HAP-1 (cell line): ENCODE measurements at regions not wholly inside any gene's neighbourhood (a gene's known extent, or its start where the extent isn't known, plus 50 kb on each side); places are given as distances from the start of the nearest gene placed in this dataset.

Experiments
- DNase-seq, 2 experiments: peaks; one replicate each; pipeline ENCODE4 v3.0.0-alpha.2; 2016 to 2020; ENCODE audit warnings: low spot score in 2 of 2
- H3K27me3 ChIP-seq: fragments of 250-450 bp; sonication (Bioruptor Pico); 2 replicates; pipeline ENCODE4 v1.5.1; 2020; ENCODE audit warnings: low read depth, mild to moderate bottlenecking, moderate library complexity
- H3K36me3 ChIP-seq: fragments of 250-450 bp; sonication (Bioruptor Pico); replicated peaks from 2 replicates; pipeline ENCODE4 v1.5.1; 2020; ENCODE audit warnings: mild to moderate bottlenecking
- H3K4me1 ChIP-seq: fragments of 250-450 bp; sonication (Bioruptor Pico); 2 replicates; pipeline ENCODE4 v1.5.1; 2020; ENCODE audit warnings: mild to moderate bottlenecking
- H3K4me3 ChIP-seq: fragments of 250-450 bp; sonication (Bioruptor Pico); 2 replicates; pipeline ENCODE4 v1.5.1; 2020; ENCODE audit warnings: mild to moderate bottlenecking, moderate library complexity
- H3K9me3 ChIP-seq: fragments of 250-450 bp; sonication (Bioruptor Pico); 2 replicates; pipeline ENCODE4 v1.5.1; 2020; ENCODE audit warnings: mild to moderate bottlenecking, moderate library complexity
- in situ Hi-C: fragments of 300-500 bp; cut with MboI; formaldehyde crosslinking; loops from 3 replicates; pipeline ENCODE4 v1.14.3; 2020; ENCODE audit warnings: low sequenced_read_pairs, inconsistent platforms, mixed read lengths

- Histone ChIP-seq H3K9me3 (no peaks in the 10 kb centered on the region), H3K36me3 (no peaks in the 10 kb centered on the region), H3K27me3 (no peaks in the 10 kb centered on the region), H3K4me3 (no peak overlapping the region), H3K4me1 (no peaks in the 10 kb centered on the region)
- in situ Hi-C loops: no loop called here
- DNase-seq: no peak
These were observed 206.3 kb upstream of the KHDRBS2 start for GRCh38 chr6:62492192-62492822.

- H3K4me1 ChIP-seq: no peaks in the 10 kb centered on the region
- H3K9me3 ChIP-seq: no peaks in the 10 kb centered on the region
- H3K4me3 ChIP-seq: no peak overlapping the region
- DNase-seq: no peak
- H3K27me3 ChIP-seq: no peaks in the 10 kb centered on the region
- no peaks in the 10 kb centered on the region for H3K36me3 ChIP-seq
- in situ Hi-C loops: no loop called here
These were observed 194.5 kb upstream of the KHDRBS2 start for GRCh38 chr6:62480544-62480943.

GRCh38 chr6:62479697-62480220 is 193.7 kb upstream of the KHDRBS2 start:
- DNase-seq: no peak
- H3K9me3 ChIP-seq: no peaks in the 10 kb centered on the region
- H3K36me3 ChIP-seq: no peaks in the 10 kb centered on the region
- in situ Hi-C loops: no loop called here
- no peaks in the 10 kb centered on the region for H3K27me3 ChIP-seq
- H3K4me3 ChIP-seq: no peak overlapping the region
- no peaks in the 10 kb centered on the region for H3K4me1 ChIP-seq

- H3K4me1 ChIP-seq: no peaks in the 10 kb centered on the region
- no peak for DNase-seq
These were observed 188.8 kb upstream of the KHDRBS2 start for GRCh38 chr6:62474793-62475192.

DNA sequence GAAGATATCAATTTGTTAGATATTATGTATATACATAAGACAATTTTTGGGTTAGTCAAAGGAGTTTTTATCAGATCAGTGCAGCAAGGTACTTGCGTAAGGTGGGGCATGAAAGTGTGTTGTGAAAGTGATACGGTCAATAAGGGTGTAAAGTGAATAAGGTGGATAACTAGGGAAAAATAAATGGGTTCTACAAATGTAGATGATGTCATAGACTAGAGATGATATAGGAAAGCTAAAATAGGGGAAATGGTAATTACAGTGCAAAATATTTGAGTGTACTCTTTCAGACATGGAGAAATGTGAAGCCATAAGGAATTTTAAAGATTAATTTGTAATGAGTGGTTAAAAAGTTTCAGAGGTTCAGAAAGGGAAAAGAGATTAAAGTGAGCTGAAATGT is 180.6 kb upstream of the KHDRBS2 start:
- no peaks in the 10 kb centered on the region for H3K36me3 ChIP-seq
- H3K27me3 ChIP-seq: no peaks in the 10 kb centered on the region
- H3K4me3 ChIP-seq: no peak overlapping the region
- DNase-seq: no peak
- in situ Hi-C loops: no loop called here
- H3K4me1 ChIP-seq: no peaks in the 10 kb centered on the region
- H3K9me3 ChIP-seq: no peaks in the 10 kb centered on the region

More at GRCh38 chr6:62474793-62475192, 188.8 kb upstream of the KHDRBS2 start:
- Histone ChIP-seq H3K27me3 (no peaks in the 10 kb centered on the region), H3K9me3 (no peaks in the 10 kb centered on the region), H3K36me3 (no peaks in the 10 kb centered on the region), H3K4me3 (no peak overlapping the region)
- in situ Hi-C loops: no loop called here

- no peaks in the 10 kb centered on the region for H3K9me3 ChIP-seq
- no peaks in the 10 kb centered on the region for H3K36me3 ChIP-seq
- H3K4me1 ChIP-seq: no peaks in the 10 kb centered on the region
- in situ Hi-C loops: no loop called here
- no peaks in the 10 kb centered on the region for H3K27me3 ChIP-seq
- no peak overlapping the region for H3K4me3 ChIP-seq
- DNase-seq: no peak
These were observed 179.2 kb upstream of the KHDRBS2 start for GRCh38 chr6:62465206-62465605.

DNA sequence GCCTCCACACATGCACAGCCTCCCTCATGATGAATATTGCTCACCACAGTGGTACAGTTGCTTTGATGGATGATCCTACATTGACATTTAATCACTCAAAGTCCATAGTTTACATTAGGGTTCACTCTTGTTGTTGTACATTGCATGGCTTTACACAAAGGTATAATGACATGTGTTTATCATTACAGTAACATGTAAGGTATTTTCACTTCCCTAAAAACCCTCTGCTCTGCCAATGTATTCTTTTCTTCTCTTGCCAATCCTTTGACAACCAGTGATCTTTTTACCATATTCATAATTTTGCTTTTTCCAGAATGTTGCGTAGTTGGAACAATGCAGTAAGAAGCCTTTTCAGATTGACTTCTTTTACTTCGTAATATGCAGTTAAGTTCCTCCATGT is 166.6 kb upstream of the KHDRBS2 start:
- no peaks in the 10 kb centered on the region for H3K36me3 ChIP-seq
- no peaks in the 10 kb centered on the region for H3K9me3 ChIP-seq
- in situ Hi-C loops: no loop called here
- DNase-seq: no peak
- H3K4me3 ChIP-seq: no peak overlapping the region
- no peaks in the 10 kb centered on the region for H3K27me3 ChIP-seq
- no peaks in the 10 kb centered on the region for H3K4me1 ChIP-seq

GRCh38 chr6:62446647-62447316 is 160.8 kb upstream of the KHDRBS2 start:
- DNase-seq: no peak
- Histone ChIP-seq H3K9me3 (no peaks in the 10 kb centered on the region), H3K27me3 (no peaks in the 10 kb centered on the region), H3K4me1 (no peaks in the 10 kb centered on the region), H3K36me3 (no peaks in the 10 kb centered on the region), H3K4me3 (no peak overlapping the region)
- in situ Hi-C loops: no loop called here

DNA sequence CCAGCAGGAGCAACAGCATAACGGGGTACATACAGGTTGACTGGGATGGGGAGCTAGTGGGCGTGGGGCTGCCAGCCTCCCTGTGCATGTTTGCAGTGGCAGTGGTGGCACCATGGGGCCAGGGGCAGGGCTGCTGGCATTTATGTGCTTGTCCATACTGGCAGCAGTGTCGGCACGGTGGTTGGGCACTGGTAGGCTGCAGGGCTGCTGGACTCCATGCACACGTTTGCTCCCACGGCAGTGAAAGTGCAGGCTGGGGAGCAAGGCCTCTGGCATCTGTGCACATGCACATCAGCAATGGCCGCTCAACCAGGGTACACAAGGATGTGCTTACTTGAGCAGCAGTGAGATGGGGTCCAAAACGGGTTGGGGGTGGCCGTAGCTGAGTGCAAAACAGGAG is 159.5 kb upstream of the KHDRBS2 start:
- H3K4me1 ChIP-seq: no peaks in the 10 kb centered on the region
- no peaks in the 10 kb centered on the region for H3K9me3 ChIP-seq
- DNase-seq: no peak
- no peaks in the 10 kb centered on the region for H3K36me3 ChIP-seq
- H3K4me3 ChIP-seq: no peak overlapping the region
- in situ Hi-C loops: no loop called here
- no peaks in the 10 kb centered on the region for H3K27me3 ChIP-seq

DNA sequence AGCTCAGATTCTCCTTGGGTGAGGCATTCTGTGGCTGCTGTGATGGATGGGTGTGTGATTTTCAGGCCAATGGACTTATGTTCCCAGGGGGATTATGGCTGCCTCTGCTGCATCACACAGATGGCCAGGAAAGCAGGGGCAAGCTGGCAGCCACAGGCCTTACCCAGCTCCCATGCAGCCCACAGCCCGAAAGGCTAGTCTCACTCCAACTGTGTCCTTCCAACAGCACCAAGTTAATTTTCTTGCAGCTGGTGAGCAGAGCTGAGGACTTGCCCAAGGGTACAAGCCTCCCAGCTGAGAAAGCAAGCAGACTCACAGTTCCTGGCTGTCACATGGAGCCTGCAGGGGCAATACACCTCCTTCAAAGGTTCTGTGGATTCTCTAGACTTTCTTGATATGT is 155.2 kb upstream of the KHDRBS2 start:
- no peaks in the 10 kb centered on the region for H3K9me3 ChIP-seq
- no peaks in the 10 kb centered on the region for H3K27me3 ChIP-seq
- no peaks in the 10 kb centered on the region for H3K4me1 ChIP-seq
- no peak overlapping the region for H3K4me3 ChIP-seq
- DNase-seq: no peak
- in situ Hi-C loops: no loop called here
- H3K36me3 ChIP-seq: no peaks in the 10 kb centered on the region

GRCh38 chr6:62429781-62430180 is 143.8 kb upstream of the KHDRBS2 start:
- no peak for DNase-seq
- in situ Hi-C loops: no loop called here
- Histone ChIP-seq H3K4me3 (no peak overlapping the region), H3K27me3 (no peaks in the 10 kb centered on the region), H3K4me1 (no peaks in the 10 kb centered on the region), H3K36me3 (no peaks in the 10 kb centered on the region), H3K9me3 (no peaks in the 10 kb centered on the region; the same call in 1 of the 2 replicates)

- DNase-seq: no peak
- in situ Hi-C loops: no loop called here
- no peaks in the 10 kb centered on the region for H3K36me3 ChIP-seq
- H3K9me3 ChIP-seq: no peaks in the 10 kb centered on the region; the same call in 1 of the 2 replicates
- no peaks in the 10 kb centered on the region for H3K4me1 ChIP-seq
- no peak overlapping the region for H3K4me3 ChIP-seq
- H3K27me3 ChIP-seq: no peaks in the 10 kb centered on the region
These were observed 114.7 kb upstream of the KHDRBS2 start for GRCh38 chr6:62400521-62401259.

DNA sequence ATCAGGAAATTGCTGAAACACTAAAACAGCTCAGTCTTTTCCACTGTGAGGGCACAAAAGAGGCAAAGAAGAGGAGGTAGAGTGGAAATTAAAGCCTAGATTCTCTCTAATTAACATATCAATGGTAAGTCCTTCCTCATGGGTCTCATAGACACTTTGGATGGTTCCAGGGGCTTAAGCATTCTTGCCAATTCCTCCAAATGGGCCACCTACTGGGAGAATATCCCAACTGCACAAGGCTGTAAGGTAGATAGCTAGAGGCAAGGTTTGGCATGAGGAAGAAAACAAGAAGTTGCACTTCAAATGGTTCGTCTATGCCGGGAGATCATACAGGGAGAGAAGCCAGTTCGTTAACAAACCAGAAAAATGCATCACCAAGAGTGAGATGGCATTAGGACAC is 107.6 kb upstream of the KHDRBS2 start:
- Histone ChIP-seq H3K36me3 (no peaks in the 10 kb centered on the region), H3K4me1 (no peaks in the 10 kb centered on the region), H3K9me3 (no peaks in the 10 kb centered on the region), H3K27me3 (no peaks in the 10 kb centered on the region), H3K4me3 (no peak overlapping the region)
- in situ Hi-C loops: no loop called here
- no peak for DNase-seq

- in situ Hi-C loops: no loop called here
- no peaks in the 10 kb centered on the region for H3K36me3 ChIP-seq
- no peak for DNase-seq
- no peak overlapping the region for H3K4me3 ChIP-seq
- H3K27me3 ChIP-seq: no peaks in the 10 kb centered on the region
- H3K4me1 ChIP-seq: no peaks in the 10 kb centered on the region
- no peaks in the 10 kb centered on the region for H3K9me3 ChIP-seq
These were observed 106.3 kb upstream of the KHDRBS2 start for GRCh38 chr6:62392291-62392690.
